Gastroesophageal sphincter (tissue), 3 donors: ENCODE measurements at regions not wholly inside any gene's neighbourhood (a gene's known extent, or its start where the extent isn't known, plus 50 kb on each side); places are given as distances from the start of the nearest gene placed in this dataset.

Source experiments
- POLR2AphosphoS5 ChIP-seq: sonication (generic); formaldehyde crosslinking; IDR thresholded peaks from one replicate; pipeline ENCODE4 v1.6.1; 2017; ENCODE audit warnings: antibody characterized with exemption
- TF ChIP-seq, protein P1 (sequence below), 4 experiments: fragments of 200-600 bp in 2 of 4; fragments of 450-650 bp in 2 of 4; sonication (generic) in 1 of 4; IDR thresholded peaks; one replicate each; pipeline ENCODE4 v1.5.1; 2017 to 2019; ENCODE audit warnings: antibody characterized with exemption in 4 of 4, mild to moderate bottlenecking in 2 of 4, moderate library complexity in 2 of 4

DNA sequence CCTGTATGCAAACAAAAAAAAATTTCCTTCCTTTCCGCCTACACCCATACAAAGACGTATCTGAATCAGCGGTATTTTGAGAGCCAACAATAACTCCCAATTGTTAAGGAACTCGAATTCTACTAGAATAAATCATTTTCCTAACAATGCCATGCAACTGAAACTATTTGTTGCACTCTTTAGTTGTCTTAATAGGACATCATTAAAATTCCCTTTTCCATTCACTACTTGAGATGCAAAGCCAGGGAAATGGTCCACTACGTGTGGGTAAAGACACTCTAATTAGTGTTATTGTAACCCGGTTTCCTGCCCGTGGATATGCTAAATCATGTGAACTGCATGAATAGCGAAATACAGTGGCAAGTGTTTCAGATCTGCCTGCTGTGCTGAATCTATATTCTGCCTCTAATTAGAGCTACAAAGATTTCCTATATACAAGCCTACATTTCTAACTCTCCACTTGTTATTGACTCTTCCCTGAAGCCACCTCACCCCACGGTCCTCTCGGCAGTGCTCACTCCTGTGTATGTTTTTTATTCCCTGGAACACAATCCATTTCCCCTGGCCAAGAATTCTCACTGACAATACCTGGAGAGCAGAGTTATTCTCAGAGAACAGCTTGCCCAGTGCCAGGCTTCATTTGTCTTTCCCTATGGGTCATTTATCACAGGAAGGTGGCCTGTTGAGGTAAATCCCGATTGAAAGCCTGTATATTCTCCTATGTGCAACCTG lies 168.3 kb downstream of the PAWR start:
- TF ChIP-seq, protein P1, sequence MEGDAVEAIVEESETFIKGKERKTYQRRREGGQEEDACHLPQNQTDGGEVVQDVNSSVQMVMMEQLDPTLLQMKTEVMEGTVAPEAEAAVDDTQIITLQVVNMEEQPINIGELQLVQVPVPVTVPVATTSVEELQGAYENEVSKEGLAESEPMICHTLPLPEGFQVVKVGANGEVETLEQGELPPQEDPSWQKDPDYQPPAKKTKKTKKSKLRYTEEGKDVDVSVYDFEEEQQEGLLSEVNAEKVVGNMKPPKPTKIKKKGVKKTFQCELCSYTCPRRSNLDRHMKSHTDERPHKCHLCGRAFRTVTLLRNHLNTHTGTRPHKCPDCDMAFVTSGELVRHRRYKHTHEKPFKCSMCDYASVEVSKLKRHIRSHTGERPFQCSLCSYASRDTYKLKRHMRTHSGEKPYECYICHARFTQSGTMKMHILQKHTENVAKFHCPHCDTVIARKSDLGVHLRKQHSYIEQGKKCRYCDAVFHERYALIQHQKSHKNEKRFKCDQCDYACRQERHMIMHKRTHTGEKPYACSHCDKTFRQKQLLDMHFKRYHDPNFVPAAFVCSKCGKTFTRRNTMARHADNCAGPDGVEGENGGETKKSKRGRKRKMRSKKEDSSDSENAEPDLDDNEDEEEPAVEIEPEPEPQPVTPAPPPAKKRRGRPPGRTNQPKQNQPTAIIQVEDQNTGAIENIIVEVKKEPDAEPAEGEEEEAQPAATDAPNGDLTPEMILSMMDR (IDR thresholded peaks at IDR 0.05): no peak
- TF ChIP-seq POLR2AphosphoS5: no peak
